IMR-90 (cell line): ENCODE measurements at regions not wholly inside any gene's neighbourhood (a gene's known extent, or its start where the extent isn't known, plus 50 kb on each side); places are given as distances from the start of the nearest gene placed in this dataset.

ENCODE experiments used
- ATAC-seq: fragments of 200-7000 bp; cut with Tn5 transposase; 2 replicates; pipeline ENCODE4 v1.9.1; 2020; ENCODE audit warnings: low read depth, mild to moderate bottlenecking, moderate library complexity
- BruUV-seq: library from RNA; stranded (reverse); fragments of 400-500 nt; replicated peaks from 2 replicates; lab custom pipeline; 2021; lab: Mats Ljungman, UMichigan
- CTCF ChIA-PET: fragments of 300-600 bp; formaldehyde crosslinking; extraction: SDS; loops from one replicate; lab custom pipeline; 2021; ENCODE audit warnings: antibody characterized with exemption; lab: Yijun Ruan, JAX
- POLR2A ChIA-PET: fragments of 300-600 bp; sonication (Branson Sonifier 250); formaldehyde crosslinking; loops from one replicate; lab custom pipeline; 2022; ENCODE audit warnings: antibody characterized with exemption; ENCODE audit not compliant: unreplicated experiment; lab: Charles Lee
- DNase-seq: peaks from one replicate; pipeline ENCODE4 v3.0.0; 2013
- H2AFZ ChIP-seq: replicated peaks from 2 replicates; pipeline ENCODE3; 2013; ENCODE audit warnings: low read length, mild to moderate bottlenecking; ENCODE audit not compliant: poor library complexity
- H2AK5ac ChIP-seq: 2 replicates; pipeline ENCODE4 v1.6.1; 2013; ENCODE audit warnings: low read depth, low read length, inconsistent platforms
- H2AK9ac ChIP-seq: replicated peaks from 2 replicates; pipeline ENCODE3; 2013; ENCODE audit warnings: mild to moderate bottlenecking, low read depth, low read length, moderate library complexity; ENCODE audit not compliant: poor library complexity
- H2BK120ac ChIP-seq: 2 replicates; pipeline ENCODE4 v1.6.1; 2013; ENCODE audit warnings: low read depth, low read length, inconsistent platforms
- H2BK15ac ChIP-seq: 3 replicates; pipeline ENCODE4 v1.6.1; 2013; ENCODE audit warnings: low read depth, low read length, inconsistent platforms
- H2BK20ac ChIP-seq: 2 replicates; pipeline ENCODE4 v1.6.1; 2013; ENCODE audit warnings: low read depth, mild to moderate bottlenecking, inconsistent platforms, low read length, moderate library complexity
- H2BK5ac ChIP-seq: 2 replicates; pipeline ENCODE4 v1.6.1; 2013; ENCODE audit warnings: mild to moderate bottlenecking, low read depth, low read length, inconsistent platforms; ENCODE audit not compliant: poor library complexity, severe bottlenecking
- H3K14ac ChIP-seq: replicated peaks from 2 replicates; pipeline ENCODE4 v1.6.1; 2013; ENCODE audit warnings: low read depth, low read length, inconsistent platforms
- H3K18ac ChIP-seq: 2 replicates; pipeline ENCODE4 v1.6.1; 2013; ENCODE audit warnings: low read depth, low read length, control low read depth
- H3K23ac ChIP-seq: 2 replicates; pipeline ENCODE4 v1.6.1; 2013; ENCODE audit warnings: low read depth, low read length, inconsistent platforms
- H3K27ac ChIP-seq: 2 replicates; pipeline ENCODE4 v1.5.1; 2013; ENCODE audit warnings: mild to moderate bottlenecking, control low read depth, low read length; ENCODE audit not compliant: insufficient read depth
- H3K27me3 ChIP-seq: 2 replicates; pipeline ENCODE4 v1.6.1; 2013; ENCODE audit warnings: low read length; ENCODE audit not compliant: control insufficient read depth, insufficient read depth
- H3K36me3 ChIP-seq: 2 replicates; pipeline ENCODE4 v1.6.1; 2013; ENCODE audit warnings: low read length, mixed read lengths; ENCODE audit not compliant: control insufficient read depth, insufficient read depth
- H3K4ac ChIP-seq: 2 replicates; pipeline ENCODE4 v1.6.1; 2013; ENCODE audit warnings: low read depth, low read length, inconsistent platforms
- H3K4me1 ChIP-seq: 2 replicates; pipeline ENCODE4 v1.6.1; 2013; ENCODE audit warnings: low read length, mixed read lengths; ENCODE audit not compliant: control insufficient read depth, insufficient read depth
- H3K4me2 ChIP-seq: 2 replicates; pipeline ENCODE4 v1.6.1; 2013; ENCODE audit warnings: low read depth, mild to moderate bottlenecking, control low read depth, low read length, moderate library complexity
- H3K4me3 ChIP-seq: 2 replicates; pipeline ENCODE4 v1.5.1; 2013; ENCODE audit warnings: low read depth, mild to moderate bottlenecking, control low read depth, low read length, moderate library complexity; ENCODE audit not compliant: insufficient read depth
- H3K56ac ChIP-seq: 2 replicates; pipeline ENCODE4 v1.6.1; 2013; ENCODE audit warnings: low read length, inconsistent platforms; ENCODE audit not compliant: insufficient read depth; ENCODE audit errors: extremely low read depth
- H3K79me1 ChIP-seq, 2 experiments: 2 replicates each; pipeline ENCODE4 v1.6.1; 2013; ENCODE audit warnings: low read length in 2 of 2, inconsistent platforms in 1 of 2, low read depth in 1 of 2
- H3K9ac ChIP-seq: 2 replicates; pipeline ENCODE4 v1.6.1; 2013; ENCODE audit warnings: low read depth, low read length, control low read depth
- H3K9me1 ChIP-seq: 2 replicates; pipeline ENCODE4 v1.6.1; 2013; ENCODE audit warnings: low read length, inconsistent platforms; ENCODE audit not compliant: insufficient read depth
- H3K9me3 ChIP-seq: 2 replicates; pipeline ENCODE4 v1.6.1; 2013; ENCODE audit warnings: low read length; ENCODE audit not compliant: control insufficient read depth, insufficient read depth
- H4K20me1 ChIP-seq: 2 replicates; pipeline ENCODE4 v1.6.1; 2013; ENCODE audit warnings: low read length, inconsistent platforms; ENCODE audit not compliant: insufficient read depth
- H4K5ac ChIP-seq: 2 replicates; pipeline ENCODE4 v1.6.1; 2013; ENCODE audit warnings: mild to moderate bottlenecking, low read depth, low read length, control low read depth
- H4K8ac ChIP-seq, 2 experiments: 2 replicates each; pipeline ENCODE4 v1.6.1; 2013; ENCODE audit warnings: low read depth in 2 of 2, low read length in 2 of 2, control low read depth in 1 of 2, inconsistent platforms in 1 of 2
- H4K91ac ChIP-seq: 2 replicates; pipeline ENCODE4 v1.6.1; 2013; ENCODE audit warnings: low read depth, low read length, inconsistent platforms; ENCODE audit not compliant: insufficient read depth
- CEBPB ChIP-seq: IDR thresholded peaks from 2 replicates; pipeline ENCODE4 v1.6.1; 2012; ENCODE audit warnings: low read depth, low read length, improper control_type of control experiment
- FOS ChIP-seq: fragments of 150-350 bp; IDR thresholded peaks from 2 replicates; pipeline ENCODE4 v1.6.1; 2016; ENCODE audit warnings: low read depth, low read length
- WGBS, 2 experiments: methylation state at CpG; one replicate each; pipeline versions ENCODE4 v1.1.5 to v1.1.7; 2013; ENCODE audit warnings: missing lambda C conversion rate in 2 of 2; ENCODE audit not compliant: insufficient read length in 1 of 2; ENCODE audit errors: extremely low coverage in 2 of 2; 5-methylcytosine and 5-hydroxymethylcytosine counted together
- dilution Hi-C: fragments of 300-500 bp; cut with HindIII; formaldehyde crosslinking; loops from one replicate; pipeline ENCODE4 v1.14.3; 2018; ENCODE audit warnings: low sequenced_read_pairs; ENCODE audit not compliant: unreplicated experiment
- in situ Hi-C: fragments of 300-500 bp; cut with MboI; formaldehyde crosslinking; loops from 3 replicates; pipeline ENCODE4 v1.14.3; 2019; ENCODE audit warnings: low sequenced_read_pairs, inconsistent platforms, mixed read lengths
- intact Hi-C: fragments of 100-400 bp; cut with micrococcal nuclease; formaldehyde crosslinking; loops from 2 replicates; pipeline ENCODE4 v1.10.0; 2022

- Histone ChIP-seq H2AK9ac (no peak overlapping the region), H3K9me3 (no peaks in the 10 kb centered on the region), H4K5ac (no peak overlapping the region), H4K91ac (no peak overlapping the region), H2BK5ac (no peak overlapping the region), H2BK15ac (no peak overlapping the region), H3K4me3 (no peak overlapping the region), H3K79me1 (no peaks in the 10 kb centered on the region), H3K36me3 (no peaks in the 10 kb centered on the region), H3K4ac (no peak overlapping the region), H3K18ac (no peak overlapping the region), H3K56ac (no peak overlapping the region), H2BK120ac (no peak overlapping the region), H3K4me1 (no peaks in the 10 kb centered on the region), H3K4me2 (no peak overlapping the region), H2BK20ac (no peak overlapping the region), H3K9ac (no peak overlapping the region), H2AFZ (no peak overlapping the region), H4K20me1 (no peaks in the 10 kb centered on the region), H4K8ac (no peak overlapping the region), H3K27me3 (no peaks in the 10 kb centered on the region; the same call in 1 of the 2 replicates), H3K9me1 (no peaks in the 10 kb centered on the region), H2AK5ac (no peak overlapping the region), H3K27ac (no peak overlapping the region), H3K23ac (no peak overlapping the region), H3K14ac (no peak overlapping the region; the same call in 1 of the 2 replicates)
- no peak for TF ChIP-seq FOS
- TF ChIP-seq CEBPB: peak; percentile 53
- in situ Hi-C loops (no loop called here), intact Hi-C loops (no loop called here), dilution Hi-C loops (no loop called here)
- WGBS, 2 experiments: 100% methylated on average over 1 of the region's 2 CpGs; no CpG with 5 or more reads in 1 of the 2 experiments
- no TSS peak for BruUV-seq
- CTCF ChIA-PET: no interaction called here
- DNase-seq: no peak
- POLR2A ChIA-PET: no interaction called here
- no peak for ATAC-seq
Observed at GRCh38 chr6:105868823-105869460, 217.2 kb upstream of the PRDM1 start.
